ENCODE measurements at regions not wholly inside any gene's neighbourhood (a gene's known extent, or its start where the extent isn't known, plus 50 kb on each side); places are given as distances from the start of the nearest gene placed in this dataset.

DNA sequence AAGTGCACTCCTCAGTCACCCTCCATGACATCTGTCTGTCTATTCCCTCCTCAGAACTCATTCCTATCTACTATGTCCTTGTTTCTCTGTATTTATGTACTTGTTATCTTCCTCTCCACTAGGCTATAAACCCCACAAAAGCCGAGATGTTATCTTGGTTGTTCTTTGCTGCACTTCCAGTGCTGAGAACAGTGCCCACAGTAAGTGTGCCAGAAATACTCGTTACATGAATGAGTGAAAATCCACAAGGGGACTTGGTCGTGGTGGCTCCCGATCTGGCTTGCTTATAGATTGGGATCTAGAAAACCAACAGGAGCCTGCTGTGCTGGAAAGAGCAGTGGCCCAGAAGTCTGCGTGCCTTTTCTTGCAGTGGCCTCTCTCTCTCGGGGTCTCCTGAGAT lies 111.9 kb upstream of the PRMT8 start:
- Histone ChIP-seq H3K36me3 (ENCODE audit: control insufficient read depth in 2 of 2, extremely low read depth in 1 of 2, insufficient read depth in 2 of 2, low read length in 2 of 2) (no peaks in the 10 kb centered on the region), H2AFZ (ENCODE audit: low read depth, low read length) (no peak overlapping the region), H3K4me1 (ENCODE audit: control insufficient read depth, extremely low read depth, insufficient read depth, low read length) (no peaks in the 10 kb centered on the region), H4K20me1 (replicated peaks; ENCODE audit: control insufficient read depth, extremely low read depth, insufficient read depth, low read length) (no peaks in the 10 kb centered on the region), H3K9me3 (replicated peaks; ENCODE audit: control insufficient read depth, insufficient read depth, low read length) (no peaks in the 10 kb centered on the region), H3K9ac (replicated peaks; ENCODE audit: extremely low read depth, insufficient read depth, low read length) (no peak overlapping the region), H3K79me2 (ENCODE audit: control insufficient read depth, insufficient read depth, low read length) (no peaks in the 10 kb centered on the region), H3K27me3 (ENCODE audit: control insufficient read depth in 2 of 2, insufficient read depth in 2 of 2, low read length in 2 of 2) (no peaks in the 10 kb centered on the region), H3K4me3 (replicated peaks in 1 of 3; ENCODE audit: insufficient read depth in 1 of 3, low read depth in 1 of 3, low read length in 3 of 3) (no peak overlapping the region), H3K4me2 (ENCODE audit: insufficient read depth, low read length) (no peak overlapping the region), H3K9me1 (replicated peaks; ENCODE audit: control insufficient read depth, extremely low read depth, insufficient read depth, low read length) (no peaks in the 10 kb centered on the region), H3K27ac (ENCODE audit: insufficient read depth, low read depth, low read length) (no peak overlapping the region)
- dilution Hi-C loops (cut with MboI; ENCODE audit: extremely low pct_ligation_motif_present, low sequenced_read_pairs) (no loop called here), intact Hi-C loops (cut with micrococcal nuclease) (no loop called here)
- no peak for TF ChIP-seq CTCF (IDR thresholded peaks at IDR 0.05; ENCODE audit: extremely low read depth in 1 of 2, insufficient read depth in 1 of 2, low read depth in 1 of 2, low read length in 2 of 2)
- TF ChIP-seq EZH2 (IDR thresholded peaks at IDR 0.05; ENCODE audit: borderline replicate concordance, low read depth, low read length, severe bottlenecking), result no peak
- TF ChIP-seq, protein P1, sequence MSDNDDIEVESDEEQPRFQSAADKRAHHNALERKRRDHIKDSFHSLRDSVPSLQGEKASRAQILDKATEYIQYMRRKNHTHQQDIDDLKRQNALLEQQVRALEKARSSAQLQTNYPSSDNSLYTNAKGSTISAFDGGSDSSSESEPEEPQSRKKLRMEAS (IDR thresholded peaks at IDR 0.05; ENCODE audit: insufficient read depth, insufficient read length), result no peak
- TF ChIP-seq POLR2AphosphoS5 (IDR thresholded peaks at IDR 0.05; ENCODE audit: insufficient read depth, low read depth, low read length), result no peak
- no peak for TF ChIP-seq MYC (IDR thresholded peaks at IDR 0.05; ENCODE audit: low read depth, low read length)
- no peak for TF ChIP-seq JUN (IDR thresholded peaks at IDR 0.05; ENCODE audit: borderline replicate concordance, insufficient read depth, insufficient read length, low read depth)
- no peak for TF ChIP-seq GATA2 (IDR thresholded peaks at IDR 0.05; ENCODE audit: insufficient read depth, insufficient read length, low read depth, low read length)
- no peak for TF ChIP-seq POLR2A (IDR thresholded peaks at IDR 0.05; ENCODE audit: low read depth, low read length)
- FAIRE-seq (no peak), DNase-seq (ENCODE audit: low read depth, low spot score) (no peak)
- POLR2A ChIA-PET, result no interaction called here
- BruUV-seq (replicated peaks), result no TSS peak
- CTCF ChIA-PET, result no interaction called here
